NT2/D1 (cell line): ENCODE measurements at regions not wholly inside any gene's neighbourhood (a gene's known extent, or its start where the extent isn't known, plus 50 kb on each side); places are given as distances from the start of the nearest gene placed in this dataset.
"Not testable (repeated sequence)": the region's sequence is repeated elsewhere in the genome, so short reads cannot be mapped to it uniquely, and the experiment has no call there.

Experiments
- SUZ12 ChIP-seq: IDR thresholded peaks from 2 replicates; pipeline ENCODE4 v1.6.1; 2011; ENCODE audit not compliant: insufficient read length, insufficient read depth; ENCODE audit errors: extremely low read depth
- YY1 ChIP-seq: IDR thresholded peaks from 2 replicates; pipeline ENCODE4 v1.6.1; 2011; ENCODE audit not compliant: insufficient read length, insufficient read depth
- ZNF274 ChIP-seq: IDR thresholded peaks from 2 replicates; pipeline ENCODE4 v1.6.1; 2011; ENCODE audit warnings: mild to moderate bottlenecking, low read depth, low read length

DNA sequence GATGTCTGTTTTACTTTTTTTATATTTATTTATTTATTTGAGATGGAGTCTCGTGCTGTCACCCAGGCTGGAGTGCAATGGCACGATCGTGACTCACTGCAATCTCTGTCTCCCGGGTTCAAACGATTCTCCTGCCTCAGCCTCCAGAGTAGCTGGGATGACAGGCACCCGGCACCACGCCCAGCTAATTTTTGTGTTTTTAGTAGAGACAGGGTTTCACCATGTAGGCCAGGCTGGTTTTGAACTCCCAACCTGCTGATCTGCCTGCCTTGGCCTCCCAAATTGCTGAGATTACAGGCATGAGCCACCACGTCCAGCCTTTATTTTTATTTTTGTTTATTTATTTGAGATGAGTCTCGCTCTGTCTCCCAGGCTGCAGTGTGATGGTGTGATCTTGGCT, 186.6 kb downstream of the SHOX start:
- TF ChIP-seq SUZ12, ZNF274, YY1: not testable (repeated sequence)
